ENCODE measurements at regions not wholly inside any gene's neighbourhood (a gene's known extent, or its start where the extent isn't known, plus 50 kb on each side); places are given as distances from the start of the nearest gene placed in this dataset.
"Not testable (repeated sequence)": the region's sequence is repeated elsewhere in the genome, so short reads cannot be mapped to it uniquely, and the experiment has no call there.

DNA sequence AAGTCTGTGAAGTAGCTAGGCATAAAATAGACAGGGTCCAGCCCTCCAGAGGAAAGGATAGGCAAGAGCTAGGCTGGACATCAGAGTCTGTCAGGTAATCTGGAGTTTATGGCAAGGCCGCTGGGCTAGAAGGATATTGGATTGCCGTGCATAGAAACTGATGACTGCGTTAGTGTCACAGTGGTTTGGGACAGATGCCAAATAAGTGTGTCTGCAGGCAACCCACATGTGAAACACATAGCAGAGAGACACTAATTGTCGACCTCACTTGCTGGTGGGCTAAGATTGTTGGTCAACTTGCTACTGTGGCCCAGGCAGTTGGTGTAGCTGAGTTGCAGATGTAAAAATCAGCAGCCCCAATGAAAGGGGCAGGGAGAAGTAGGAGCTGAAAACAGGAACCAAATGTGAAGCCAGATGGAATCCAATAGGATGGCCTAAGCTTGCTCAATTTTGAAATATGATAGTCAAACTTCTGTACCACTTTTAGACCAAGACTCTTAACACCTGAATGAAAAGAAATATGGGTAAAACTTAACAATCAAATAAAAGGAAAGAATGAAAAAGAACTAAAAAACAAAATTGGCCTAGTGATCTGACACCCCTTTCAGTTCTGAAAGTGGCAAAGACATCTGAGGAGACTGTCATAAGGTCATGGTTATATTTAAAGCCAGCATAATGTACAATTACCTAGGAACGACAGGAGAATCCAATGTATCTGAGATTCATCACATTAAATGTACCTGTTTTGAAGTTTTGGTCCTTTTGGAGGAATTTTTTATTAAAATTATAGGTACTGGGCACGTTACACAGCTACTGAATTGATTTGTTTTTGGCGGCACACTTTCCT lies 243.3 kb upstream of the ACTBL2 start:
- no peak for DNase-seq (ENCODE audit: low read depth in 2 of 3, low spot score in 1 of 3)

- no peak for DNase-seq (ENCODE audit: low read depth in 2 of 3, low spot score in 1 of 3)
Observed at GRCh38 chr5:57724836-57725235, 242.2 kb upstream of the ACTBL2 start.

DNA sequence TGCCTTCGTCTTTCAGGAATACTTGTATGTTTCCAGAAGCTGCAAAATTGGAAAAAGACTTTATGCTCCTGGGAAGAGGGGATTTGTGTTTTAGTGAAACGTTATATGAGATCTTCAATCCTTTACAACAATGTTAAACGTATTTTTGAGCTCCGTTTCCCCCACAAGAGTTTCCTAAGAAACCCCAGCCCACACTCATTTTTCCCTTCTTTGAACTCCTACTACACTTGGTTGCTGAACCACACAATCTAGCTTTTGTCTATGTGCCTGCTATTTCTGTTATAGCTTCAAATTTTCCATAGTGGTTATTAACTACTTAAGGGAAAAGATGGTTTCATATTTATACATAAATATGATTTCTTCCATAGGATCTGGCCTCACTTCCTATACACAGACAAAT lies 238.6 kb upstream of the ACTBL2 start:
- no peak for DNase-seq (ENCODE audit: low read depth in 2 of 3, low spot score in 1 of 3)

DNA sequence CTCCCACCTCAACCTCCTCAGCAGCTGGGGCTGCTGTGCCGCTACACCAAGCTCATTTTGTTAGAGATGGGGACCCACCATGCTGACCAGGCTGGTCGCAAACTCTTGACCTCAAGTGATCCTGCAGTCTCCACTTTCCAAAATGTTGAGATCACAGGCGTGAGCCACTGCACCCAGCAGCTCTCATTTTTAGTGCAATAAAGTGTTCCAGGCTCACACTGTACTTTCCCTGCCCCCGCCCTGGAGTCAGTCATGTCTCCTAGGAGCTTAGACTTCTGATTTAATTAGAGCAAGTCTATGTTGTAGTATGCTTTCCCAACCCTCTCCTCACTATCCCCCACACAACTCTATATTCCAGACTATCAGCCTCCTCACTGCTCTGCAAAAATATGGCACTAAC lies 238.0 kb upstream of the ACTBL2 start:
- no peak for DNase-seq (ENCODE audit: low read depth in 2 of 3, low spot score in 1 of 3)

DNA sequence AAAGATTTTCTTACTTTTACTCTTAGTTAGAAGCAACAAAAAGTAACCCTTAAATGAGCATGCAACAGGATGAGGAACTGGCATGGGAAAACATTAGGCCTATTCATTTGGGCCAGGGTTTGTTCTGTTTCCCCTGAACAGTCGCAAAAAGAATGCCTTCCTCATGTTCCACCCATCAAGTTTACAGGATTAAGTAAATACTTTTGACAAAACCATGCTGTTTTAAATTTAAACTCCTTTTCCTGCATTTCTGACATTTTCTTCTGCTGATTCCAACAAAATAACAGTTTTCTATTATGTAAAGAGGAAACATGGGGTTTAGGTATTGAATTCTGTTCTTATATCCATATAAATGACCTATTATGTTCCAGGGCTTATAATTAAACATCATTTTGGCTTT lies 236.6 kb upstream of the ACTBL2 start:
- no peak for DNase-seq (ENCODE audit: low read depth in 2 of 3, low spot score in 1 of 3)

- DNase-seq (ENCODE audit: low read depth in 2 of 3, low spot score in 1 of 3), result no peak
Observed at GRCh38 chr5:57718155-57718554, 235.5 kb upstream of the ACTBL2 start.

DNA sequence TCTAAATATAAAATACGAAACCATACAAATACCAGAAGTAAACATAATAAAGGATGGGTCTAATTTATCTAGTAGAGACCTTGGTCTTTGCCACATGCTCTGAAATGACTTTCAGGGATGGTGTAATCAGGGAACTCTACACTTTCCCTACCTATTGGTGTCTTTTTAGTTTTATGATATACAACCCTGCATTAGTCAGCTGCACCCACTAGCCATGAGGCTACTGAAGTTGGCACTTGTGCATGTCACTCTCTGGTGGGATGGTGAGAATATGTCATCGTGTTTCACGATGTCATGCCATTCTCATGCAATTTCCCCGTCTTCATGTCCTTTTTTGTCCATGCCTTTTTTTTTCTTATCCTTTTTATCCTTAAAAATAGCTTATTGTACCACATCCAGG lies 234.9 kb upstream of the ACTBL2 start:
- DNase-seq (ENCODE audit: low read depth in 2 of 3, low spot score in 1 of 3), result no peak

DNA sequence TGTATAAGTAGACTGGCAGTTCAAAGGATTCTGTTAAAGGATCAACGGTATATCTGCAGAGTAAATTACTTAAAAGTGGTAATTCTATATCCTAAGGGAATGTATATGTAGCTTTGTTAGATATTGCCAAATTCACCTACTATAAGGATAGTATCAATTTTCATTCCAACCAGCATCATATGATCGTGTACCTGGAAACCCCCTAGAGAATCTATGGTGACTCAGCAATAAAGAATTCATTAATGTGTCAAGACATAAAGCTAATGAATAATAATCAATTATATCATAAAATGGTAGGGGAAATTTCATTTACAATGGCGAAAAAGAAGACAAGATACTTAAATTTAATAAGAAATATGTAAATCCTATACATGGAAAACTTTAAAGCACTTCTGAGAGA lies 234.1 kb upstream of the ACTBL2 start:
- no peak for DNase-seq (ENCODE audit: low read depth in 2 of 3, low spot score in 1 of 3)

- no peak for DNase-seq (ENCODE audit: low read depth in 2 of 3, low spot score in 1 of 3)
Observed at GRCh38 chr5:57715296-57715695, 232.7 kb upstream of the ACTBL2 start.

GRCh38 chr5:57713535-57713934 lies 230.9 kb upstream of the ACTBL2 start:
- DNase-seq (ENCODE audit: low read depth in 2 of 3, low spot score in 1 of 3), result not testable (repeated sequence)

DNA sequence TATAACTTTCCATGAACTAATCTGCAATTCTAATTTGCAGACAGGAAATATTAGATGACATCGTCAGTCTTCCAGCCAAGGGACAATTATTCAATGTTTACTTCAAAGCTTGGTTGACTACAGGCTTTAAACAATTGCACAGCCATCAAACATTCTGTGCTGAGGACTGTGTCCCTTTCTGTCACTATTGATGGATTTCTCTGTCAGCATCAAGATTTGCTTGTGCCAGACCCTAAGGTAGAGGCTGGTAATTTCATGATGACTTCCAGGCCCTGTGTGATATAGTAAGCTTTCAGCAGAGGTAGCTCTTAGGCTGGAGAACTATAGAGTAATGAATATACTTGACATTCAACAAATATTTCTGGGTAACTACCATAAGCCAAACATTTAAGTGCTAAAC lies 229.3 kb upstream of the ACTBL2 start:
- DNase-seq (ENCODE audit: low read depth in 2 of 3, low spot score in 1 of 3), result no peak

- no peak for DNase-seq (ENCODE audit: low read depth in 2 of 3, low spot score in 1 of 3)
Observed at GRCh38 chr5:57711471-57711870, 228.9 kb upstream of the ACTBL2 start.

DNA sequence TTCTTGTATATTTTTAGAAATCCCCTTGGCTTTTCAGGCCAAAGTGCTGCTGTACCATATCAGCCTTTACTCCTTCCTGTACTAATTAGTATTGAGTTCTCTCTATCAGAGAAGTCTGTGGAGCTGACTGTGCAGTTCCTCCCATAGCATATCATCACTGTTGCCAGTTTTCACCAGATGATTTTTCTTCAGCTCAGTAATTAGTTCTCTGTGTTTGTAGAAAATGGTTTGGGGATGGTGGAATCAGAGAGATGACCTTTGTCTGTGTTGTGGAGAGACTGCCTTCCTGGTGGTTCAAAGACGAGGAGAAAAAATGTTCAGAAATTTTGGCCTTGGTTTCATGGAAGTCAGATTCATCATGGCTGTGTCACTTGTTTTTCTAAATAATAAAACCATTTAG lies 227.5 kb upstream of the ACTBL2 start:
- no peak for DNase-seq (ENCODE audit: low read depth in 2 of 3, low spot score in 1 of 3)

DNA sequence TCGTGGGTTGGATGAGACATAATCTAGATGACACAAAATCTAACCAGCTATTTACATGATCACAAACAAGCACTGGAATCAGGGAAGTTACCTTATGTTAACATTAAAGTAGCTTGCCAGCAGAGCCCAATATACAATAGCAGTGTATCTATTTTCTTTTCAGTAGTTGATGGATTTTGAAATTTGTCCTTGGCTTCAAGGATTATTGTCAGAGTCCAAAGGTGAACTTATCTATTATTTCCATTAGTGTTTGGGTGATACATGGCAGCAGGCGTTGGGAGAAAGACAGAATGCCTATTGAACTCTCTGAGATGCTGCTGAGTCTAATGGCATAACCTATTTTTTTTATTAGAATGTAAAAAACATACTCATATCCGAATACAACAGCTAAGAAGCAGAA lies 223.2 kb upstream of the ACTBL2 start:
- DNase-seq (ENCODE audit: low read depth in 2 of 3, low spot score in 1 of 3), result no peak

GRCh38 chr5:57703721-57704120 lies 221.1 kb upstream of the ACTBL2 start:
- DNase-seq (ENCODE audit: low read depth in 2 of 3, low spot score in 1 of 3), result no peak

DNA sequence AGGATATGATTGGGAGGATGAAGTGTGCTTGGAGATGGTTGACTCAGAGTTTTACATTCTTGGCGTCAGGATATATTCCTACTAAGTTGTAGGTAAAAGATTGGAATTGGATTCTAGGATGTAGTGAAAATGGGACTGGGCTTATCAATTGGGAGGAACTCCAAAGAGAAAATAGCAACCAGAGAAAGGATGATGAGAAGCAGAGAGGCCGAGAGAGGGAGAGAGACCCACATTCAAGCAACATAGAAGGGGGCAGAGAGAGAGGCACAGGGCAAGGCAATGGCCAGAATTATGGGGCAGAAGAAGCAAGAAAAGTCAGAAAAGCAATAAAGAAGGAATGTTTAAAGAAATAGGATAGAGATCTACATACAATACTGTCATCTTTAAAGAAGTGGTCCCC lies 217.9 kb upstream of the ACTBL2 start:
- DNase-seq (ENCODE audit: low read depth in 2 of 3, low spot score in 1 of 3), result no peak

GRCh38 chr5:57700072-57700471 lies 217.5 kb upstream of the ACTBL2 start:
- DNase-seq (ENCODE audit: low read depth in 2 of 3, low spot score in 1 of 3), result no peak

- DNase-seq (ENCODE audit: low read depth in 2 of 3, low spot score in 1 of 3), result no peak
Observed at GRCh38 chr5:57698802-57699201, 216.2 kb upstream of the ACTBL2 start.

GRCh38 chr5:57698086-57698485 lies 215.5 kb upstream of the ACTBL2 start:
- no peak for DNase-seq (ENCODE audit: low read depth in 2 of 3, low spot score in 1 of 3)

- no peak for DNase-seq (ENCODE audit: low read depth in 2 of 3, low spot score in 1 of 3)
Observed at GRCh38 chr5:57696825-57697570, 214.4 kb upstream of the ACTBL2 start.

- no peak for DNase-seq (ENCODE audit: low read depth in 2 of 3, low spot score in 1 of 3)
Observed at GRCh38 chr5:57696389-57696769, 213.8 kb upstream of the ACTBL2 start.

GRCh38 chr5:57695706-57696388 lies 213.2 kb upstream of the ACTBL2 start:
- DNase-seq (ENCODE audit: low read depth in 2 of 3, low spot score in 1 of 3), result no peak
